ENCODE measurements at regions not wholly inside any gene's neighbourhood (a gene's known extent, or its start where the extent isn't known, plus 50 kb on each side); places are given as distances from the start of the nearest gene placed in this dataset.
A peak's percentile ranks its signal among the peaks of the same experiment; 100 is the strongest.

DNA sequence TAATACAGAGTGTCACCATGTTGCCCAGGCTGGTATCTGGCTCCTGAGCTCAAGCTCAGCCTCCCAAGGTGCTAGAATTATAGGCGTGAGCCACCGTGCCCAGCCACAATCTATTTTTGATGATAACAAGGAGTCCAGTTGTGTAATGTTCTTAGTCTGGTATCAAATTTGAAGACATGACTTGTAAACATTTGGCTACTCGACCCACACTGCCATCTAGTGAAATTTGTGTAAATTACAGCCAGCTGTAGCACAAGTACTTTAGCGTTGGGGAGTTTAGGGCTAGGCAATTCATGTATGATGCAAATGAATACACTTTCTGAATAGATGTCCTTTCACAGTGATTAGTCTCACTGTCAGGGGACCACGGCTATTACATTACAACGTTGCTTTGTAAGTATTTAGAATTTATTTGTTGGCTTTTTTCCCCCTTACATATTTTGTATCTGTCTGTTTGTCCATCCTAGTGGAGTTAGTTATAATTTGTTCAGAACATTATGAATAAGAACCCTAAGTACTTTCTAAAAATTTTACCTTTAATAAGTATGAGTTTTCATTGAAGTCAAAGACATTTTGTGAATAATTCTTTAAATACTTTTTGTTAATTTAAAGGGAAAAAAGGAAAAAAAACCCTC lies 139.7 kb downstream of the PRDM13 start:
- Histone ChIP-seq H3K9me3 (replicated peaks in 1 of 3) (no peaks in the 10 kb centered on the region), H3K36me3 (replicated peaks in 1 of 2) (no peaks in the 10 kb centered on the region), H3K27me3 (peaks cover 6% of the 10 kb centered on the region), H3K4me1 (replicated peaks in 1 of 2) (no peaks in the 10 kb centered on the region), H3K27ac (no peak overlapping the region), H3K4me3 (no peak overlapping the region)
- DNase-seq, result peak; percentile 48 to 86 (median 63)
- TF ChIP-seq, protein P1, sequence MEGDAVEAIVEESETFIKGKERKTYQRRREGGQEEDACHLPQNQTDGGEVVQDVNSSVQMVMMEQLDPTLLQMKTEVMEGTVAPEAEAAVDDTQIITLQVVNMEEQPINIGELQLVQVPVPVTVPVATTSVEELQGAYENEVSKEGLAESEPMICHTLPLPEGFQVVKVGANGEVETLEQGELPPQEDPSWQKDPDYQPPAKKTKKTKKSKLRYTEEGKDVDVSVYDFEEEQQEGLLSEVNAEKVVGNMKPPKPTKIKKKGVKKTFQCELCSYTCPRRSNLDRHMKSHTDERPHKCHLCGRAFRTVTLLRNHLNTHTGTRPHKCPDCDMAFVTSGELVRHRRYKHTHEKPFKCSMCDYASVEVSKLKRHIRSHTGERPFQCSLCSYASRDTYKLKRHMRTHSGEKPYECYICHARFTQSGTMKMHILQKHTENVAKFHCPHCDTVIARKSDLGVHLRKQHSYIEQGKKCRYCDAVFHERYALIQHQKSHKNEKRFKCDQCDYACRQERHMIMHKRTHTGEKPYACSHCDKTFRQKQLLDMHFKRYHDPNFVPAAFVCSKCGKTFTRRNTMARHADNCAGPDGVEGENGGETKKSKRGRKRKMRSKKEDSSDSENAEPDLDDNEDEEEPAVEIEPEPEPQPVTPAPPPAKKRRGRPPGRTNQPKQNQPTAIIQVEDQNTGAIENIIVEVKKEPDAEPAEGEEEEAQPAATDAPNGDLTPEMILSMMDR (IDR thresholded peaks at IDR 0.05), result peak; percentile 85 to 94 (median 88)
- TF ChIP-seq POLR2A (IDR thresholded peaks at IDR 0.05), result no peak
- intact Hi-C loops (cut with DNase I), result loop anchor here (5.0 to 10.0 kb wide), 3 partner anchors 272 to 412 kb away; no protein-coding TSS in a partner anchor
- 0 to 1% (median 1%) methylated on average over 6 of the region's 6 CpGs for WGBS, 4 donors

DNA sequence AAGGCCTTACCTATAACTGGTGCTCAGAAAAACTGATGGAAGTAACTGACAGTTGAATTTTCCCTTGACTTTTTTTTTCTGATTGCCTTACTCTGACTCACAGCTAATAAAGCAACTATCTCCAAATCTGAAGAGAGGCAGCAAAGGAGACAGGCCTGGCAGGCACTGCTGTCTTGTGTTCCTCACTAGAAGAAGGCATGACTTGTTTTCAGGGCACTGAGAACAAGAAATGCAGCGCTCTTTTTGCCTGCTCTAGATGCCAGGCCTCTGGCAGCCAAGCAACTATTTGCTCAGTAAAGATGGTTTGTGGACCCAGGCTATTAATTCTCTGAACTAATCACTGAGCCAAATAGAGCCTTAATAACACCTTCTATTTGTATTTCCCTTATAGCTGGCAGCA lies 155.1 kb downstream of the PRDM13 start:
- intact Hi-C loops (cut with DNase I), result no loop called here
- WGBS, 4 donors, result 81 to 100% (median 88%) methylated on average over 1 of the region's 1 CpG

DNA sequence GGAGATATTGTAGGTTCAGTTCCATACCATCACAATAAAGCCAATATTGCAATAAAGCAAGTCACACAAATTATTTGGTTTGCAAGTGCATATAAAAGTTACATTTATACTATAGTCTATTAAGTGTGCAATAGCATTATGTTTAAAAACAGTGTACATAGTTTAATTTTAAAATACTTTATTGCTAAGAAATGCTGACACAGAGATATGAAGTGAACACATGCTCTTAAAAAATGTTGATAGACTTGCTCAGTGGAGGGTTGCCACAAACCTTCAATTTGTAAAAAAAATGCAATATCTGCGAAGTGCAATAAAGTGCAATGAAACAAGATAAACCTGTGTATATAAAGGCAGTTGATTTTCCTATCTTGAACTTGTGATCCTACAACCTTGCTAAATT lies 161.5 kb downstream of the PRDM13 start:
- WGBS, 4 donors, result 75 to 79% (median 77%) methylated on average over 1 of the region's 1 CpG

More for the DNA sequence above, 155.1 kb downstream of the PRDM13 start:
- Histone ChIP-seq H3K4me3 (no peak overlapping the region), H3K36me3 (replicated peaks in 1 of 2) (no peaks in the 10 kb centered on the region), H3K4me1 (replicated peaks in 1 of 2) (no peaks in the 10 kb centered on the region), H3K27me3 (no peaks in the 10 kb centered on the region), H3K9me3 (replicated peaks in 1 of 3) (no peaks in the 10 kb centered on the region), H3K27ac (no peak overlapping the region)
- DNase-seq, result no peak
- TF ChIP-seq, protein P1 (IDR thresholded peaks at IDR 0.05), result no peak

DNA sequence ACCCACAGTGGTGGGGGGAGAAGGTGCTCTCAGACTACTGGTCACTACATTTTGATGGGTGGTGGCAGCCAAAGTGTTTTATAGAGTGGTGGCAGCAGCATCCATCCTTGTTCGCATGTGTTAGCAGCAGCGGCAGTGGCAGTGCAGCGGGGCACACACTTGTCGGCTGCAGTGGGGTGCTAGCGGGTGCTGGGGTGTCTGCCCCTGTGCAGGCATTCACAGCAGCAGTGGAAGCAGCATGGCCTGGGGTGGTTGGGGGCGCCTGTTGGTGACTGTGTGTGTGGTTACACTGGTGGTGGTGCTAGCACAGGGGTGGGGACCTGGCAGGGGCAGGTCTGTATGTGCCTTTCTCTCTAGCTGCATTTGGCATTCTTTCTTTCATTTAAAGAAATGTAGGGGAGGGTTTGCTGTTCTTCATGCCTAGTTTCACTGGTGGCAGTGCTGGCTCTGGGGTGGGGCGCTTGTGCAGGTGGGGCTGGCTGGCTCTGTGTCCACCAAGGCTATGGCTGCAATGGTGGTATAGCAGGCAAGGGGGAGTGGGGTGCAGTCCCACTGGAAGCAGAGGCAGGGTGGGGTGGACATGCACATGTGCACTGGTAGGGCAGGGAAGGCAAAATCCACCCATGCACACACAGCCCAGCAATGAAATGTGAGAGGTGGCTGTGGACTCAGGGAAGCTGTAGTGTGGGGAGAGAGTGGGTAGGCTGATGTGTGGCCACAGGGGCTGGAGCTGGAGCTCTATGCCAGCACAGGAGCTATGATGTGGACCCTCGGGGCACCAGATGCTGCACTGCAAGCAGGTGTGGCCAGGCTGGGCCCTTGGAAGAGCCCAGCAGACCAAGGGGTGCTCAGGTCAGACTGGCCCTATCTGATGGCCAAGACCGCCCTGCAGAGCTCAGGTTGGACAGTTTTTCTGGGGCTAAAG lies 173.3 kb downstream of the PRDM13 start:
- Histone ChIP-seq H3K4me1 (replicated peaks in 1 of 2) (no peaks in the 10 kb centered on the region), H3K27me3 (peaks cover 8% of the 10 kb centered on the region), H3K4me3 (no peak overlapping the region), H3K27ac (no peak overlapping the region), H3K9me3 (replicated peaks in 1 of 3) (no peaks in the 10 kb centered on the region), H3K36me3 (replicated peaks in 1 of 2) (no peaks in the 10 kb centered on the region)
- no peak for DNase-seq
- no peak for TF ChIP-seq POLR2A (IDR thresholded peaks at IDR 0.05)
- TF ChIP-seq, protein P1 (IDR thresholded peaks at IDR 0.05), result no peak
- WGBS, 4 donors, result 80 to 90% (median 89%) methylated on average over 1 to 9 of the region's 9 CpGs
- intact Hi-C loops (cut with DNase I), result no loop called here

More for the DNA sequence above, 161.5 kb downstream of the PRDM13 start:
- Histone ChIP-seq H3K27ac (no peak overlapping the region), H3K4me3 (no peak overlapping the region), H3K36me3 (replicated peaks in 1 of 2) (no peaks in the 10 kb centered on the region), H3K27me3 (no peaks in the 10 kb centered on the region), H3K9me3 (replicated peaks in 1 of 3) (no peaks in the 10 kb centered on the region), H3K4me1 (replicated peaks in 1 of 2) (no peaks in the 10 kb centered on the region)
- DNase-seq, result no peak
- intact Hi-C loops (cut with DNase I), result no loop called here
- no peak for TF ChIP-seq POLR2A (IDR thresholded peaks at IDR 0.05)

All from adrenal gland (tissue), 9 donors.